ENCODE measurements at regions not wholly inside any gene's neighbourhood (a gene's known extent, or its start where the extent isn't known, plus 50 kb on each side); places are given as distances from the start of the nearest gene placed in this dataset.

DNA sequence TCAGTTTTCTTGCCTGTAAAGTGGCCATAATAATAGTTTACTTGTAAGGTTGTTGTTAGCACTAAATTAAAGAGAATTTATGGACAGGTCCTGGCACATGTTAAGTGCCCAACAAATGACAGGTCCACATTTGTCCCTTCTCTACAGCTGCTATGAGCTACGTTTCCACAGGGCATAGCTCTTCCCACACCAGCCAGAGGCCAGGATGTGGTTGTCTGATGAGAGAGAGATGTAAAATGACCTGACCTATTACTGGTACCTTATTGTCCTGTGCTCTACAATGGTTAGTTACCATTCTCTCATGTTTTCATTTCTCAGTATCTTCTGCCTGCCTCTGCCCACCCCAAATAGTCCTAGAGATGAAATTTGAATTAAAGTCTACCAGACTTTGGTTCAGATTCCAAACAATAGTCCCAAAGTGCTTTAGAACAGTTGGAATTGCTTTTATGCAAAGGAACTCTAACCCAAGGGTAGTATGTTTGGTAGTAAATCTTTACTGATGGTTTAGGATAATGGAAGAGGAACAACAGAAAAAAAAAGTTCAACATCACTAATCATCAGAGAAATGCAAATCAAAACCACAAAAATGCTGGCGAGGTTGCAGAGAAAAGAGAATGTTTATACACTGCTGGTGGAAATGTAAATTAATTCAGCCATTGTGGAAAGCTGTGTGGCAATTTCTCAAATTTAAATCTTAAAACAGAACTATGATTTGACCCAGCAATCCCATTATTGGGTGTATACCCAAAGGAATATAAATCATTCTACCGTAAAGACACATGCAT lies 57.1 kb upstream of the ANKFN1 start:
- DNase-seq (ENCODE audit: low spot score): no peak

DNA sequence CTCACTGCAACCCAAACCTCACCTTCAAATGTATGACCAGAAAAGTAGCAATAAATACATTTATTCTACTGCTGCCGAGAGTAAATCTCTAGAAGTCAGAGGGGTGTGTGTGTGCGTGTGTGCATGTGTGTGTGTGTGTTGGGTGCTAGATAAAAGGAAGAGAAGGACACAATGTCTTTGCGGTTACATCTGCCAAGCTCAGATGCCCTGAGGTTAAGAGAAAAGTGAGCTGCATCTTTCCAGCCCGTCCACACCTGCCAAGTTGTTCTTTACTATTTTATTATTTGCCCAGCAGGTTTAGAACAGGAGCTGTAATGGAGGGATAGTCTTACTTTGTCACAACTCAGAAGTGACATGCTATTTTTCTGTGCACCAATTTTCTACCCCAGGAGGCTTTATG lies 54.5 kb upstream of the ANKFN1 start:
- DNase-seq (ENCODE audit: low spot score): no peak

DNA sequence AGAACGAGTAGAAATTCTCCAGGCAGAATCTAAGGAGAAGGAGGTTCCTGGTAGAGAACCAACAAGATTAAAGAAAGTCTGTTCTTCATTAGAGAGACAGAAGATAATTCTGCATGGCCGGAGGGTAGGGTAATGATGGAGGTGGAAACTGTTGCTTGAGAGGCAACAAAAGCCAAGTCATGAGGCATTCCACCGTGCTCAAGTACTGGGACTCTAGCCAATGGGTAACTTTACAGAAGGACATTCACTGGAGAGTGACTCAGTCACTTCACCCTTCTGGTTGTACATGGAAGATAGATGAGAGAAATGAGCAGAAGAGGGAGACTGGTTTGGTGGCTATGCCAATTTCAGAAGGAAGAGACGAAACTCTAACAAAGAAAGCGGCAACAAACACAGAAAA lies 53.6 kb upstream of the ANKFN1 start:
- DNase-seq (ENCODE audit: low spot score): no peak
